ENCODE measurements at regions not wholly inside any gene's neighbourhood (a gene's known extent, or its start where the extent isn't known, plus 50 kb on each side); places are given as distances from the start of the nearest gene placed in this dataset.

GRCh38 chr6:43843097-43843645, 73.2 kb downstream of the VEGFA start:
- DNase-seq: no peak
- Histone ChIP-seq H3K4me2 (no peak overlapping the region), H3K4me1 (ENCODE audit: control insufficient read depth in 1 of 2, insufficient read depth in 2 of 2, low read depth in 1 of 2, low read length in 1 of 2) (peaks cover 3 to 13% of the 10 kb centered on the region in 2 experiments; a peak in 2 of 4 replicates), H4K20me1 (ENCODE audit: insufficient read depth) (no peaks in the 10 kb centered on the region), H3K79me2 (ENCODE audit: insufficient read depth) (no peaks in the 10 kb centered on the region), H3K9me2 (no peaks in the 10 kb centered on the region), H3K9me3 (no peaks in the 10 kb centered on the region), H3F3A (replicated peaks; ENCODE audit: insufficient read depth) (no peaks in the 10 kb centered on the region), H3K27ac (ENCODE audit: low read depth in 2 of 2, low read length in 1 of 2) (no peak overlapping the region), H3K27me3 (ENCODE audit: insufficient read depth) (no peaks in the 10 kb centered on the region; the same call in 1 of the 2 replicates), H3K9ac (no peak overlapping the region), H3K36me3 (replicated peaks in 1 of 2; ENCODE audit: control insufficient read depth in 1 of 2, insufficient read depth in 2 of 2, low read length in 1 of 2) (no peaks in the 10 kb centered on the region), H2AFZ (ENCODE audit: low read depth) (no peak overlapping the region), H3K4me3 (ENCODE audit: low read depth in 2 of 2, low read length in 1 of 2) (no peak overlapping the region)
- no peak for TF ChIP-seq JUND (IDR thresholded peaks at IDR 0.05)
- TF ChIP-seq SIN3A (IDR thresholded peaks at IDR 0.05; ENCODE audit: borderline replicate concordance, low read depth, low read length): no peak
- no peak for TF ChIP-seq NFIC (IDR thresholded peaks at IDR 0.05; ENCODE audit: borderline replicate concordance)
- TF ChIP-seq POLR2AphosphoS5 (IDR thresholded peaks at IDR 0.05; ENCODE audit: low read depth, low read length): no peak
- no peak for TF ChIP-seq EP300 (IDR thresholded peaks at IDR 0.05; ENCODE audit: borderline replicate concordance in 1 of 2, low read depth in 1 of 2, low read length in 1 of 2)
- no peak for TF ChIP-seq REST (IDR thresholded peaks at IDR 0.05; ENCODE audit: low read depth, low read length)
- TF ChIP-seq USF2 (IDR thresholded peaks at IDR 0.05; ENCODE audit: borderline replicate concordance, low read depth, low read length): no peak
- WGBS (ENCODE audit: low lambda C conversion rate): 59% methylated on average over 5 of the region's 5 CpGs
- ChIA-PET POLR2A (no interaction called here), CTCF (interaction anchor here (0.6 to 2.9 kb wide), 4 partner anchors 12 to 74 kb away, joined by 3 to 9 read pairs (median 4); partner anchors contain the start of gene VEGFA)

- Histone ChIP-seq H3F3A (replicated peaks; ENCODE audit: insufficient read depth) (no peaks in the 10 kb centered on the region), H3K4me3 (ENCODE audit: low read depth in 2 of 2, low read length in 1 of 2) (no peak overlapping the region), H2AFZ (ENCODE audit: low read depth) (no peak overlapping the region), H3K36me3 (replicated peaks in 1 of 2; ENCODE audit: control insufficient read depth in 1 of 2, insufficient read depth in 2 of 2, low read length in 1 of 2) (no peaks in the 10 kb centered on the region), H3K9me2 (no peaks in the 10 kb centered on the region), H3K9ac (no peak overlapping the region), H3K4me2 (no peak overlapping the region), H3K79me2 (ENCODE audit: insufficient read depth) (no peaks in the 10 kb centered on the region), H4K20me1 (ENCODE audit: insufficient read depth) (no peaks in the 10 kb centered on the region), H3K9me3 (no peaks in the 10 kb centered on the region), H3K4me1 (ENCODE audit: control insufficient read depth in 1 of 2, insufficient read depth in 2 of 2, low read depth in 1 of 2, low read length in 1 of 2) (peaks cover 3 to 12% of the 10 kb centered on the region in 2 experiments; a peak in 2 of 4 replicates), H3K27ac (ENCODE audit: low read depth in 2 of 2, low read length in 1 of 2) (no peak overlapping the region), H3K27me3 (ENCODE audit: insufficient read depth) (no peaks in the 10 kb centered on the region; the same call in 1 of the 2 replicates)
- ChIA-PET CTCF (interaction anchor here (0.6 to 2.9 kb wide), 5 partner anchors 12 to 112 kb away, joined by 3 to 9 read pairs (median 4); partner anchors contain the start of gene VEGFA), POLR2A (no interaction called here)
- no peak for DNase-seq
- WGBS (ENCODE audit: low lambda C conversion rate): 80% methylated on average over 10 of the region's 10 CpGs
- TF ChIP-seq PBX3 (IDR thresholded peaks at IDR 0.05) (no peak), RXRA (IDR thresholded peaks at IDR 0.05; ENCODE audit: borderline replicate concordance, low read depth) (no peak), POLR2AphosphoS5 (IDR thresholded peaks at IDR 0.05; ENCODE audit: low read depth, low read length) (no peak), MAX (IDR thresholded peaks at IDR 0.05; ENCODE audit: low read depth) (no peak), EP300 (IDR thresholded peaks at IDR 0.05; ENCODE audit: borderline replicate concordance in 1 of 2, low read depth in 1 of 2, low read length in 1 of 2) (no peak), USF1 (IDR thresholded peaks at IDR 0.05; ENCODE audit: borderline replicate concordance, low read depth) (no peak), EZH2phosphoT487 (IDR thresholded peaks at IDR 0.05; ENCODE audit: borderline replicate concordance, low read depth) (no peak), NRF1 (IDR thresholded peaks at IDR 0.05; ENCODE audit: low read depth, low read length) (no peak), TAF1 (IDR thresholded peaks at IDR 0.05; ENCODE audit: borderline replicate concordance, low read depth, low read length) (no peak), CHD2 (IDR thresholded peaks at IDR 0.05; ENCODE audit: low read length, partially characterized antibody) (no peak), ELF1 (IDR thresholded peaks at IDR 0.05) (no peak), NFIC (IDR thresholded peaks at IDR 0.05; ENCODE audit: borderline replicate concordance) (no peak)
Observed at GRCh38 chr6:43842231-43842794, 72.3 kb downstream of the VEGFA start.

Measured in SK-N-SH (cell line).